PC-3 (cell line): ENCODE measurements at regions not wholly inside any gene's neighbourhood (a gene's known extent, or its start where the extent isn't known, plus 50 kb on each side); places are given as distances from the start of the nearest gene placed in this dataset.
"Not testable (repeated sequence)": the region's sequence is repeated elsewhere in the genome, so short reads cannot be mapped to it uniquely, and the experiment has no call there.

Source experiments
- ATAC-seq: fragments of 200-7000 bp; cut with Tn5 transposase; 2 replicates; pipeline ENCODE4 v1.9.1; 2020; ENCODE audit warnings: mild to moderate bottlenecking, moderate library complexity
- BruUV-seq: library from RNA; stranded (reverse); fragments of 400-500 nt; replicated peaks from 2 replicates; lab custom pipeline; 2021; lab: Mats Ljungman, UMichigan
- CTCF ChIA-PET: fragments of 300-600 bp; sonication (Branson Sonifier 250); formaldehyde crosslinking; loops from one replicate; lab custom pipeline; 2022; ENCODE audit warnings: antibody characterized with exemption; lab: Charles Lee
- POLR2A ChIA-PET: fragments of 300-600 bp; sonication (Branson Sonifier 250); formaldehyde crosslinking; loops from one replicate; lab custom pipeline; 2022; ENCODE audit warnings: antibody characterized with exemption; ENCODE audit not compliant: unreplicated experiment; lab: Charles Lee
- DNase-seq: peaks from one replicate; pipeline ENCODE4 v3.0.0-alpha.2; 2015
- H2AFZ ChIP-seq: fragments of 300-600 bp; sonication (generic); 2 replicates; pipeline ENCODE4 v1.6.0; 2016; ENCODE audit warnings: antibody characterized with exemption, low read length
- H3F3A ChIP-seq: fragments of 300-600 bp; sonication (generic); one replicate; pipeline ENCODE4 v1.6.0; 2017; ENCODE audit warnings: antibody characterized with exemption, low read length, control low read depth, mild to moderate bottlenecking; ENCODE audit not compliant: unreplicated experiment
- H3K27ac ChIP-seq: fragments of 300-600 bp; sonication (generic); 2 replicates; pipeline ENCODE4 v1.5.1; 2016; ENCODE audit warnings: mild to moderate bottlenecking, low read length
- H3K27me3 ChIP-seq: fragments of 300-600 bp; sonication (generic); 2 replicates; pipeline ENCODE4 v1.6.1; 2016; ENCODE audit warnings: low read length, mixed read lengths
- H3K36me3 ChIP-seq: fragments of 300-600 bp; sonication (generic); 2 replicates; pipeline ENCODE4 v1.6.1; 2016; ENCODE audit warnings: low read depth, mixed run types, low read length, mixed read lengths
- H3K4me1 ChIP-seq: fragments of 300-600 bp; sonication (generic); 2 replicates; pipeline ENCODE4 v1.5.1; 2016; ENCODE audit warnings: low read length; ENCODE audit not compliant: insufficient read depth
- H3K4me2 ChIP-seq: fragments of 300-600 bp; sonication (generic); 2 replicates; pipeline ENCODE4 v1.6.0; 2016; ENCODE audit warnings: low read length
- H3K4me3 ChIP-seq: fragments of 300-600 bp; sonication (generic); 2 replicates; pipeline ENCODE4 v1.5.1; 2016; ENCODE audit warnings: mild to moderate bottlenecking, low read length, mixed read lengths
- H3K79me2 ChIP-seq: fragments of 300-600 bp; sonication (generic); 2 replicates; pipeline ENCODE4 v1.6.1; 2017; ENCODE audit warnings: low read length, mixed read lengths
- H3K9ac ChIP-seq: fragments of 300-600 bp; sonication (generic); 2 replicates; pipeline ENCODE4 v1.6.0; 2016; ENCODE audit warnings: mild to moderate bottlenecking, low read length
- H3K9me2 ChIP-seq: fragments of 300-600 bp; sonication (generic); replicated peaks from 2 replicates; pipeline ENCODE4 v1.6.1; 2016; ENCODE audit warnings: mixed run types, low read length, mixed read lengths
- H3K9me3 ChIP-seq: fragments of 300-600 bp; sonication (generic); 2 replicates; pipeline ENCODE4 v1.6.1; 2016; ENCODE audit warnings: low read length, mixed read lengths
- H4K20me1 ChIP-seq: fragments of 300-600 bp; sonication (generic); 2 replicates; pipeline ENCODE4 v1.6.1; 2016; ENCODE audit warnings: low read length, mixed read lengths
- intact Hi-C: fragments of 100-400 bp; cut with micrococcal nuclease; formaldehyde crosslinking; loops from 2 replicates; pipeline ENCODE4 v1.9.0; 2023

DNA sequence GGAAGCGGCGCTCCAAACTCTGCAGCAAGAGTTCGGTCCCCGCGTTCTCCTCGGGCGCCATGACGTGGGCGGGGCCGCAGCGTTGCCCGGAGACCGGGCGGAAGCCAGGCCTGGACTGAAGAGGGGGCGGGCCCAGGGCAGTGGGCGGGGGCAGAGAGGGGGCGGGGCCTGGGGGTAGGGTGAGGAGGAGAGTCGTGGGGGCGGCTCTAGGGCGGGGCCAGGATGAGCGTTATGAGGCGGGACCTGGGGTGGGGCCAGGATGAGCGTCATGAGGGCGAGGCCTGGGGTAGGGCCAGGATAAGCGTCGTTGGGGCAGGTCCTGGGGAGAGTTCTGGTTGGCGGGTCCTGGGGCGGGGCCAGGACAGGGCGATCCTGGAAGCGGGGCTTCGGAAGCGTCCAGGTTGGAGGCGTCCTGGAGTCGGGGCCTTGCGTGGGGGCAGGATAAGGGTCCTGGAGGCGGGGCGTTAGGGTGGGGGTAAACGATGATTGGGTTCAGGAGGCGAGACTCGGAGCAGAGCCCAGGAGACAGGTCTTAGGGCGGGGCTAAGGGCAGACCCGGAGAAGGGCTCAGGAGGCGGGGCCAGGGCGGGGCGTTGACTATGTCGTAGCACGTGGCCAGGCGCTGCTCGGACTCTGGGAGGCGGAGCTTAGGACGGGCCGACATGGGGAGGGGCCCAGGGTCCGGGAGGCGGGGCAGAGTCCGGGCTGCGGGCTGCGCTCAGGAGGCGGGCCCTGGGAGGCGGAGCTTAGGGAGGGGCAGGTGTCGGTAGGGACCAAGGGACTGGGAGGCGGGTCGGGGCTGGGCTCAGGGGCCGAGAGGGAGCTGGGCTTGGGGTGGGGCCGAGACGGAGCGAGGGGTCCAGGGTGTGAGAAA lies 131.1 kb upstream of the ALDH3B2 start:
- POLR2A ChIA-PET, result interaction anchor here (0.6 kb wide), 1 partner anchor 226 kb away, joined by 3 read pairs; no protein-coding TSS in a partner anchor
- H3K4me3 ChIP-seq, result peak overlapping the region; percentile 97
- H4K20me1 ChIP-seq, H3K9me2 ChIP-seq, H3K9me3 ChIP-seq, BruUV-seq, CTCF ChIA-PET, intact Hi-C loops, H3F3A ChIP-seq, H3K79me2 ChIP-seq, H3K36me3 ChIP-seq, H3K27me3 ChIP-seq: not testable (repeated sequence)
- H2AFZ ChIP-seq, result peak overlapping the region; percentile 87
- DNase-seq (peak; percentile 96), ATAC-seq (peak; percentile 91)
- peak overlapping the region; percentile 99 for H3K9ac ChIP-seq
- H3K4me2 ChIP-seq, result peak overlapping the region; percentile 100
- H3K4me1 ChIP-seq, result peaks cover 20% of the 10 kb centered on the region
- peak overlapping the region; percentile 97 for H3K27ac ChIP-seq

DNA sequence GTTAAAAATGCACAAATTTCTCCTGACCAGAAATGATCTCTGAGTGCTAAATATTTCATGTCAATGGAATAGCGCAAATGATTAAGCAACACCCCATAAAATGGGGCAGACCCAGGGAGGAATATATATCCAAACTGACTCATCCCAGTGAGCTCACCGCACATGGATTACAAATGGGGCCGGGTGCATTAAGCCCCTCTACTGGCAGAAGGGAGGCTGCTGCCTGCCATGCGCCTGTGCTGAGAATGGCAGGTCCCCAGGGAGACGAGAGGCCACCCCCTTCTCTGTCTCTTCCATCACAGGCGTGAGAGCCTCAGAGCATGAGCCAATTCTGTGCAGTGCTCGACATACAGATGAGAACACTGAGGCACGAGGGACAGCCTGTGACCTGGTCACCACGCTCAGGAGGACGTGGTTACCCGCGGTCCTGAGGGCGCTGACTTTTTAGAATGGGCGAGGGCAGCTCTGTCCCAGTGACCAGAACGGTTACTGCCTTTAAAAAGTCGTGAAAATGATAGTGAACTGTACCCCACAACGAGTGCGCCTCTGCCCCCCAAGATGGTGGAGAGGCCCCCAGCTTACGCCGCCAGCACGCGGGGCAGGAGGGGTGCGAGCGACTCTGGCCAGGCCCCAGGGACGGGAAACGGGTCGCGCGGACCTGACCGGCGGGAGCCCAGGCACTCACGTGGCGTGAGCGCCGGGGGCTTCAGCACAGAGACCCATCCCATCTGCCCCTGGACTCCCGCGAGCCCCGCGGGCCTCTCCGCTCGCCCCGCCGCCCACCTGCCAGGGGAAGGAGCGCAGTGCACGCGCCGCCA lies 130.2 kb upstream of the ALDH3B2 start:
- Histone ChIP-seq H2AFZ (peak overlapping the region; percentile 87), H3K27ac (peak overlapping the region; percentile 97), H3K9ac (peak overlapping the region; percentile 99), H3K4me3 (peak overlapping the region; percentile 97), H3K4me1 (peaks cover 20% of the 10 kb centered on the region), H3K4me2 (peak overlapping the region; percentile 100)
- H3F3A ChIP-seq, H3K79me2 ChIP-seq, H3K9me2 ChIP-seq, CTCF ChIA-PET, intact Hi-C loops, POLR2A ChIA-PET, H4K20me1 ChIP-seq, H3K9me3 ChIP-seq, ATAC-seq, H3K27me3 ChIP-seq, H3K36me3 ChIP-seq: not testable (repeated sequence)
- peak; percentile 79 for DNase-seq
- TSS peak; percentile 97 for BruUV-seq

DNA sequence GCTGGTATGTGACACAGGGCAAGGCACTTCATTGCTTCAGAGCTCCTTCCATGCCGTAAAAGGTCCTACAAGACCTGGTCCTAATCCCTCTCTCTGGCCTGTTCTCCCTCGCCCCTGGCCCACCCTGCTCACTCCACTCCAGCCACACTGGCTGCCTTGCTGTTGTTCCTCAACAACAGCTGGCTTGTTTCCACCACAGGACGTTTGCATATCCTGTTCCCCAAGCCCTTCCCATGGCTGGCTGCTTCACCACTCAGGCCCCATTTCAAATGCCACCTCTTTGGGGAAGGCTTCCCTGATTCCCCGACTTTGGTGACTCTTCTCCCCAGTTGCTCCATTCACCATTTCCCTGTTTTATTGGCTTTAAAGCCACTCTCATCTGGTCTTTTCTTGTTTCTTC lies 129.1 kb upstream of the ALDH3B2 start:
- Histone ChIP-seq H3K4me2 (peak overlapping the region; percentile 100; the same call in 1 of the 2 replicates), H3K27ac (0 out of 2 replicates have a peak overlapping the region, but pooled peaks have one; percentile 13), H3K4me1 (peaks cover 21% of the 10 kb centered on the region)
- H4K20me1 ChIP-seq, H2AFZ ChIP-seq, H3K9me2 ChIP-seq, CTCF ChIA-PET, H3K9ac ChIP-seq, H3K27me3 ChIP-seq, DNase-seq, H3F3A ChIP-seq, BruUV-seq, H3K36me3 ChIP-seq, intact Hi-C loops, H3K9me3 ChIP-seq, ATAC-seq, POLR2A ChIA-PET, H3K4me3 ChIP-seq, H3K79me2 ChIP-seq: not testable (repeated sequence)

DNA sequence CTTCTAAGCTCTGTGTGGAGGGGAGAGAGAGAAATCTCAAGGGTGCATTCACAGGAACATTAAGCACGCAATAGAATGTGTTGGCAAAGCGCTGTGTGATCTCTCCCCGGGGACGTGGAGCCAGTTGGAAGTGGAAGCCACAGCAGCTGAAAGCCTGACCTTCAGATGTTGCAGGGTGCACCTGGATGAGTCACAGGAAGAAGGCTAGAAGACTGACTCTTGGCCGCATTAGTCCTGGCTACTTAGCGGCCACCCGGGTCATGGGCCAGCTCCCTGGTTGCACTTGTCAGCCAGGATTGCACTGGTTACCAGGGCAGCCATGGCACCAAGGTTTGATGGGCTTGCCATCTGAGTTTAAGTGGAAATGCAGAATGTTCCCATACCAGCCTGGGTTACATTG lies 128.6 kb upstream of the ALDH3B2 start:
- intact Hi-C loops, result not testable (repeated sequence)
- H3K4me2 ChIP-seq, result peak overlapping the region; percentile 100; the same call in 1 of the 2 replicates

DNA sequence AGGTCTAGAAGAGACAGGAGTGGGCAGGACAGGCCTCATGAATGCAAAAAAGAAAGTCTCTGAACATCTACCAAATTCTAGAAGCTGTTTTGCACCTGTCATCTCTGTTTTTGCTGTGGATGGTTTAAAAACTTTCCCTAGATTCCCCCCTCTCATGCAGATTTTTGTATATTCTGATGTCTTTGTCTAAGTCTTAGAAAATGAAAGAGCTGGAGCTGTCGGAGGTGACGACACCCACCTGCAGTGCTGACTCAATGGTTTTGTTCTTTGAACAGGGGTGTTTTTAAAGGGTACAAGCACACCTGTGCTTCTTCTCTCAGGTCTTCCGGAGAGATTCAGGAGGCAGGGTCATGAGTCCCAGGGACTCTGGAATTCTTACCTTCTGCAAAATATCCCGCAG lies 128.2 kb upstream of the ALDH3B2 start:
- Histone ChIP-seq H3K4me1 (peaks cover 27% of the 10 kb centered on the region), H3K4me2 (peak overlapping the region; percentile 100; the same call in 1 of the 2 replicates)
- H3K36me3 ChIP-seq, H3K9me2 ChIP-seq, ATAC-seq, H4K20me1 ChIP-seq, H3K4me3 ChIP-seq, H3K9me3 ChIP-seq, H3K27ac ChIP-seq, H3K79me2 ChIP-seq, H3K27me3 ChIP-seq, intact Hi-C loops, CTCF ChIA-PET, H3K9ac ChIP-seq, DNase-seq, BruUV-seq, H2AFZ ChIP-seq, POLR2A ChIA-PET, H3F3A ChIP-seq: not testable (repeated sequence)

More for the DNA sequence above, 128.6 kb upstream of the ALDH3B2 start:
- H3F3A ChIP-seq, POLR2A ChIA-PET, H3K4me3 ChIP-seq, H4K20me1 ChIP-seq, H2AFZ ChIP-seq, CTCF ChIA-PET, H3K9me2 ChIP-seq, H3K9ac ChIP-seq, H3K36me3 ChIP-seq, ATAC-seq, H3K27me3 ChIP-seq, BruUV-seq, H3K79me2 ChIP-seq, H3K9me3 ChIP-seq: not testable (repeated sequence)
- peak; percentile 59 for DNase-seq
- Histone ChIP-seq H3K27ac (0 out of 2 replicates have a peak overlapping the region, but pooled peaks have one; percentile 13), H3K4me1 (peaks cover 26% of the 10 kb centered on the region)

DNA sequence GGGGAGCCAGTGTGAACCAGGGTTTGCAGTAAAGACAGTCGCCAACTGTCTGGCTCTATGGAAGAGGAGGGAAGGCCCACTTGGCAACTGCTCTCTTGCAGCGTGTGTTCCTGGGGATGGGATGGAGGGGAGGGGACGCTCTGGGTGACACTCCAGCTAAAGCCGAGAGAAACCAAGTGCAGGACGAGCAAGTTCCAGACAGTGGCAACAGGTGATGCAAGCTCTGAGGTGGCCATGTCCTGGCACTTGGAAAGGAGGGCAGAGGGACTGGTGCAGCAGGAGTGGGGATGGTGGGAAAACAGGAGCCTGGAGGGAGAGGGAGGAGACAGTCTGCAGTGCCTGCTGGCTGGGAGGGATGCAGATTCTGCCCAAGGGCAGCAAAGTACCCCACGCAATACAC lies 127.0 kb upstream of the ALDH3B2 start:
- H3K27me3 ChIP-seq, H3F3A ChIP-seq, H3K9me2 ChIP-seq, H3K9ac ChIP-seq, H4K20me1 ChIP-seq, H3K9me3 ChIP-seq, POLR2A ChIA-PET, H3K4me3 ChIP-seq, BruUV-seq, DNase-seq, H3K27ac ChIP-seq, CTCF ChIA-PET, H3K79me2 ChIP-seq, ATAC-seq, H2AFZ ChIP-seq, intact Hi-C loops, H3K36me3 ChIP-seq, H3K4me2 ChIP-seq: not testable (repeated sequence)
- H3K4me1 ChIP-seq, result peaks cover 27% of the 10 kb centered on the region
